ENCODE measurements at regions not wholly inside any gene's neighbourhood (a gene's known extent, or its start where the extent isn't known, plus 50 kb on each side); places are given as distances from the start of the nearest gene placed in this dataset.
A peak's percentile ranks its signal among the peaks of the same experiment; 100 is the strongest.
"Not testable (repeated sequence)": the region's sequence is repeated elsewhere in the genome, so short reads cannot be mapped to it uniquely, and the experiment has no call there.

DNA sequence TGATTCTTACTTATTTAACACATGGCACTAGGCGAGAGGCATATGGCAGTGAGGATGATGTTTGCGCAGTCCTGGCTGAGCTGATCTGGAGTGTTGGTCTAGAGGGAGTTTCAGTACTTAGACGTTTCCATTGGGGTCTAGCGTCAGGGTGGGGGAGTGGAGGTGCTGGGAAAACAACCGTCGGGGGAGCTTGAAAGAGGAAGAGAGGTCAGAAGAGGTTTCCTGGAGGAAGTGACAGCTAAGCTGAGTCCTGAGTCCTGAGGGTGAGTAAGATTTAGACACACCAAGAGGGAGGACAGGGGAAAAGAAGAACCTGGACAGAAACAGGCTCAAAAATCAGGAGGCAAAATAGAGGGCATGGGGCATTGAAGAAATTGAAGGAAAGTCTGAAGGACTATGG, 81.4 kb downstream of the ALOX5AP start:
- DNase-seq, result no peak

GRCh38 chr13:30818323-30818960, 83.1 kb downstream of the ALOX5AP start:
- no peak for DNase-seq

- no peak for DNase-seq
Observed at GRCh38 chr13:30819136-30819888, 84.0 kb downstream of the ALOX5AP start.

DNA sequence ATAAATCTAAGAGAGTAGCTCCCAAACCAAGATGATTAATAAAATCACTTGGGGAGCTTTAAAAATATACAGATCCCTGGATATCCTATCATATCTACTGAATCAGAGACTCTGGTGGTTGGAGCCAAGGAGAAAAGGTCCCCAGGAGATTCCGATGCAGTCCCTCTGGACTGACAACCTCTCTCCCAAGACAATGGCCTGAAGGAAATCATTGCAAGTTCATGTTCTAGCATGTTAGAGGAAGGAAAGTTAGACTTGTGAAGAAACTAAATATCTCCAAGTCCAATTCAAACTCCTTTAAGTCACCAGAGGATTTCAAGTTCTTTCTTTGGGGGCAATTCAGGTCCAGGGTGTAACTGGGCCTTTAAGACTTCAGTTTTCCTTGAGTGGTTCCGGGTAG, 84.7 kb upstream of the MEDAG start:
- no peak for DNase-seq

DNA sequence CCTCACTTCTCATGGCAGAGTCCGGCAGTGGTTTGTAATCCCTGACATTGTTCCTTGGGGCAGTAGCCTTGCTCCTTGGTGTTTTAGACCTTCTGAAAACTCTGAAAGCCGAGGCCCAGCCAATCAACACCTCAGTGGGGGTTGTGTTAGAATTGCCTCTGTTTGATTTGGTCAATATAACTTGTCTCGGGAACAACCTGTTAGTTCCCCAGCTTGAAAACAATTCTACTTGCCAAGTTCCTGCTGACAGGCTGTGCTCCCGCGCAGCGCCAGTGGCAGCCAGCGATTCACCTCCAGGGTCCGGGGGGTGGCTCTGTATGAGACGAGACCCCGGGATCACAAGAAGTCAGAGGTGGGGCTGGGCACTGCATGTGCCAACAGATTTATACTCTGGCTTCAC, 81.4 kb upstream of the MEDAG start:
- no peak for DNase-seq

- no peak for DNase-seq
Observed at GRCh38 chr13:30826911-30827577, 79.0 kb upstream of the MEDAG start.

GRCh38 chr13:30827578-30827925, 78.5 kb upstream of the MEDAG start:
- no peak for DNase-seq

DNA sequence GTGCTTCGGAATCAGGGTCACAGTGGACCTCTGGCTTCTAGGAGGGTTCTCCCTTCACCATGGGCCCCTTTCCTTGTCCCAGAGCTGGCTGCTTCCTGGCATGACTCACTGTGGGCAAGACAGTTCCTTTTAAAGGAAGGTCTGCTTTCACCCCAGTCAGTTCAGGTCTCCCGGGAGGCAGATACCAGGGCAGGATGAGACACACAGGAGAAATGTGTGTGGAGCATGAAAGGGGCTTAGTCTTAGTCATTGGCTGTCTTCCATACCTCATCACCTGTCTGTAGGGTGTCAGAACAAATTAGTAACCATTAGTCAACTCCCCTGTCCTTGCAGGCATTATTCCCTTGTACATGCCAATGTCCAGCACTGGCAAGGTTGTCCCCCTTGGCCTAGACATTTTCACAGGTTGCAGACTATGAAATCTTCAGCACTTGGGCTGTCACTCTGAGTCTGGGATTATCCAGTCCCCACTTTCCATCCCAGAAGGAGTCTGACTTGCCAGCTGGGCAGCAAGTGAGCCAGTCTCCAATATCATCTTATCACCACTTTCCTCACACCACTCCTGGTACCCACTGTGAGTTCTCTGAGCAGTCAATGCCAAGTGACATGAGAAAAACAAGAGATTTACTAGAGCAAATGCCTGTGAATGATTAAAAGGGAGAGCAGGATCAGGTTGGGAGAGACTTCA, 76.8 kb upstream of the MEDAG start:
- DNase-seq, result peak; percentile 73

DNA sequence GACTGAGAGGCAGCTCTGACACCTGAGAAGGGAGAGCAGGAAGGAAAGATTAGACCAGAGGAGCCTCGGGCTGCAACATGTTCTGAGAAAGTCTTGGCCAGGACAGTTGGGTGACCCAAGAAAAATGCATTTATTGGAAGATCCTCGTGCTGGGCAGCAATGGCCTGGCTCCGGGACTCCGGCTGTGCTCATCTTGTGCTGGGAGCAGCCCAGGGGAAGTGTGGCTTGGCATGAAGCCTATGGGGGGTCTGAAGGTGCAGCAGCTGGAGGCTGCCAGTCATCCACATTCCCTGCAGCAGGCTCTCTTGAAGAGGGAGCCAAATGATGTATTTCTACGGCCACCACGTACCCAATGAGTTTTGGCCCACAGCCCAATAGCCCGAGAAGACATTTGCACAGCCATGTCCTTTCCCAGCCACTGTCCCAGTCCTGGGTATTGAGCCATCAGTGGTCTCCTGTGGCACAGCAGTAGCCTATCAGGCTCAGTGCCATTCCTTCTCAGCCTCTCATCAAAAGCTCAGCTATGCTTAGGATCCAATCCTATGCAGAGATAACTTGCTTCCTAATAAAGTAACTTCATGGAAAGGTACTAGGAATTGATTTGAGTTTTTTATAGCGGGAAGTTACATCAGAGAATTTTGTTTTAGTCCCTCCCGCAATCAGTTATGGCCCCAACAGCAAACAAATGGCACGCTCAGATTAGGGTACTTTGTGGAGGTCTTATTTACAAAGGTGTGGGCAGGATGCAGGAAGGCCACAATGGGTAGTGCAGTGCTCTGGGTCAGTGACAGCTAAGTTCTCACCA, 76.0 kb upstream of the MEDAG start:
- no peak for DNase-seq

DNA sequence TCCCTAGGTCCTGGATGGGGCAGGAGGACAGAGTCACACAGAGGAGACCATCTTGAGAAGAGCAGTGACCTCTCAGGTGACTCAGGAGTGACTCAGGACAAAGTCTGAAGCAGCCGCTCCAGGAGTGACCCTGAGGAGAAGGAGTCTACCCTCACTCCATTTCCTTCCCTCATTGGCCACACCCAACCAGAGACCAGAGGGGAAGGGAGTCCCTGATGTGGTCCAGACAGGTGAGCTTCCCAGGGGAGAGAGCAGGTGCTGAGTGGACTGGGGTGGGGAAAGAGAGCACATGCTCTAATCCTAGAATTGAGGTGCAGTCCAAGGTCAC, 75.5 kb upstream of the MEDAG start:
- no peak for DNase-seq

DNA sequence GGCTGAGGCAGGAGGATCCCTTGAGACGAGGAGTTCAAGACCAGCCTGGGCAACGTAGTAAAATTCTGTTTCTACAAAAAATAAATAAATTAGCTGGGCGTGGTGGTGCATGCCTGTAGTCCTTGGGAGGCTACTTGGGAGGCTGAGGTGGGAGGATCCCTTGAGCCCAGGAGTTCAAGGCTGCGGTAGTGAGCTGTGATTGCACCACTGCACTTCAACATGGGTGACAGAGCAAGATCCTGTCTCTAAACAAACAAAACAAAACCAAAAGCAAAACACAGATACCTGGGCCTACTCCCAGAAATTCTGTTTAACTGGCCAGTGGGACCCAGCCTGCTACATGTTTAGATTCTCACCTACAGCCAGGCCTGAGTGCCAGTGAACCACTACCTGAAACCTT, 74.6 kb upstream of the MEDAG start:
- no peak for DNase-seq

DNA sequence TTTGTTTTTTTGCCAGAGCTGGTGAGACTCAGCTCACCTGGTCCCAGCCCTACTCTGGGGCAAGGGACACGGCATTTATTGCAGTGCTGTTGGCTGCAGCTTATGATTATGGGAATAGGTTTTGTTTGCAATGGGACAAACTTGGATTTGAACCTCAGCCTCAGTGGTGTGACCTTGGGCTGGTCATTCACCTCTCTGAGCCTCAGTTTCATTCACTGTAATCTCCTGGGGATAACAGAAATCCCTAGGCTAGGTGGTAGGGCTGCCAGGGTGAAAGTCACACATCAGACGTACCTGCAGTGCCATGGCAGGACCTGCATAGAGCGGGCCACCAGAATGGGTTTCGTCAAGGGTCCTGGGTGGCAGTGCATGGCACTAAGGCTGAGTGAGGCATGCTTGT, 73.7 kb upstream of the MEDAG start:
- no peak for DNase-seq

- peak; percentile 74 for DNase-seq
Observed at GRCh38 chr13:30832845-30833332, 73.2 kb upstream of the MEDAG start.

DNA sequence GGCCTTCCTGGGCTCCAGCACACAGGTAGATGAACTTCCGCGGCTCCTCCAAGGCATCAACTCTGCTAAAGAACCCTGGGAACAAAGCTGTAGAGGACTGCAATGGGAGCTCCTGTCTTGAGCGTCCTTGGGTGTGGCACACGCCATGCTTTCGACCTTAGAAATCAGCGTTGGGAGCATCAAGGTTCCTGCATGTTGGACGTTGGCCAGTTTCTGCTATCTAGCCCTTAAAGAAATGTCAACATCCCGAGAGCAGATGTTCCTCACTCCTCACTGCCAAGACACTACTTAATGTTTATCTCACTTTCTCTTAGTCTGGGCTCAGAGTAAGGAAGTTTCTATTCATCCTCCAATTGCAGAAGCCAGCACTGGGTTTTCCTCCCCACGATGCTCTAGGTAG, 70.6 kb upstream of the MEDAG start:
- no peak for DNase-seq

GRCh38 chr13:30837227-30838159, 68.6 kb upstream of the MEDAG start:
- no peak for DNase-seq

GRCh38 chr13:30839636-30840035, 66.4 kb upstream of the MEDAG start:
- not testable (repeated sequence) for DNase-seq

DNA sequence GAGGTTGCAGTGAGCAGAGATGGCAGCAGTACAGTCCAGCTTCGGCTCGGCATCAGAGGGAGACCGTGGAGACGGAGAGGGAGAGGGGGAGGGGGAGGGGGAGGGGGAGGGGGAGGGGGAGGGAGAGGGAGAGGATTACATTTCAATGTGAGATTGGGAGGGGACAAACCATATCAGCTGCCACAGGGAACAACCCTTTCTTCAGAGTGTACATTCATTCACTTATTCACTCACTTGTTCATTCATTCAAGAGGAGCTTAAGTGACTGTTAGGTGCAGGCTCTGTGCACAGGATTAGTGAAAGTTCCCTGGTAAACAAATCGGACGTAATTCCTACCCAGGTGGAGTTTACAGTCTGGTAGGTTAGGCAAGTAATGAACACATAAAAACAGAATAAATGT, 65.6 kb upstream of the MEDAG start:
- DNase-seq, result no peak

- DNase-seq, result no peak
Observed at GRCh38 chr13:30841154-30841553, 64.9 kb upstream of the MEDAG start.

DNA sequence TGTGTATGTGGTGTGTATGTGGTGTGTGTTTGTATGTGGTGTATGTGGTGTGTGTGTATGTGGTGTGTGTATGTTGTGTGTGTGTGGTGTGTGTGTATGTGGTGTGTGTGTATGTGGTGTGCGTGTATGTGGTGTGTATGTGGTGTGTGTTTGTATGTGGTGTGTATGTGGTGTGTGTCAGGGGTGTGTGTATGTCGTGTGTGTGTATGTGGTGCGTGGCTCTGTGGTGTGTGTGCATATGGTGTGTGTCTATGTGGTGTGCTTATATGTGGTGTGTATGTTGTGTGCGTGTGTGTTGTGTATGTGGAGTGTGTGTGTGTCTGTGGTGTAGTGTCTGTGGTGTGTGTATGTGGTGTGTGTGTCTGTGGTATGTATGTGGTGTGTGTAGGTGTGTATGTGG, 62.5 kb upstream of the MEDAG start:
- DNase-seq, result no peak

DNA sequence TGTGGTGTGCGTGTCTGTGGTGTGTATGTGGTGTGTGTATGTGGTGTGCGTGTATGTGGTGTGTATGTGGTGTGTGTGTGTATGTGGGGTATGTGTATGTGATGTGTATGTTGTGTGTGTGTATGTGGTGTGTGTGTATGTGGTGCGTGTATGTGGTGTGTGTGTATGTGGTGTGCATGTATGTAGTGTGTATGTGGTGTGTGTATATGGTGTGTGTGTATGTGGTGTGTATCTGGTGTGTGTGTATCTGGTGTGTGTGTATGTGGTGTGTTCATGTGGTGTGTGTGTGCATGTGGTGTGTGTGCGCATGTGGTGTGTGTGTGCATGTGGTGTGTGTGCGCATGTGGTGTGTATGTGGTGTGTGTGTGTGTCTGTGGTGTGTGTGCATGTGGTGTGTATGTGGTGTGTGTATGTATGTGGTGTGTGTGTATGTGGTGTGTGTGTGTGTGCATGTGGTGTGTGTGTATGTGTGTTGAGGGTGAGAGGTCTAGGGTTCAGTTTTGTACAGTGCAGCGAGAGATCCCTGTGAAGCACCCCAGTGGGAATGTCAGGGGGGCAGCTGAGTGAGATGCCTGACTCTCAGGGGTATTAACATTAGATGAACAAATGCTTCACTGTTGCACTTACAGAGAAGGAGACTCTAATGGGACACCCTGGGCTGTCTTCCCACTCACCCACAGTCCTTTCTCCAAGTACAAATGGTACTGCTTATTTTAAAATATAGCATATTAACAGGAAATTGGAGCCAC, 61.3 kb upstream of the MEDAG start:
- DNase-seq, result no peak
